ENCODE measurements at regions not wholly inside any gene's neighbourhood (a gene's known extent, or its start where the extent isn't known, plus 50 kb on each side); places are given as distances from the start of the nearest gene placed in this dataset.
"Not testable (repeated sequence)": the region's sequence is repeated elsewhere in the genome, so short reads cannot be mapped to it uniquely, and the experiment has no call there.

- intact Hi-C loops (cut with DNase I, micrococcal nuclease), result no loop called here
- no peak overlapping the region for H3K4me3 ChIP-seq
- no peaks in the 10 kb centered on the region for H3K9me3 ChIP-seq
- no peaks in the 10 kb centered on the region for H3K4me1 ChIP-seq (ENCODE audit: low read depth)
- H3K36me3 ChIP-seq (ENCODE audit: low read depth), result no peaks in the 10 kb centered on the region
- no peak for DNase-seq
- no peak for ATAC-seq
- no peak for TF ChIP-seq CTCF (IDR thresholded peaks at IDR 0.05)
Measured at GRCh38 chr2:223297788-223298187, 245.8 kb downstream of the KCNE4 start.

- H3K9me3 ChIP-seq; H3K36me3 ChIP-seq (ENCODE audit: low read depth); H3K4me1 ChIP-seq (ENCODE audit: low read depth); intact Hi-C loops (cut with DNase I, micrococcal nuclease); DNase-seq; ATAC-seq; H3K4me3 ChIP-seq: not testable (repeated sequence)
Measured at GRCh38 chr2:223298329-223298728, 246.3 kb downstream of the KCNE4 start.

- DNase-seq (no peak), ATAC-seq (no peak)
- intact Hi-C loops (cut with DNase I, micrococcal nuclease), result no loop called here
- no peaks in the 10 kb centered on the region for H3K36me3 ChIP-seq (ENCODE audit: low read depth)
- H3K4me3 ChIP-seq, result no peak overlapping the region
- H3K9me3 ChIP-seq, result no peaks in the 10 kb centered on the region
- no peak for TF ChIP-seq CTCF (IDR thresholded peaks at IDR 0.05)
- H3K4me1 ChIP-seq (ENCODE audit: low read depth), result no peaks in the 10 kb centered on the region
Measured at GRCh38 chr2:223300326-223300725, 248.3 kb downstream of the KCNE4 start.

GRCh38 chr2:223306371-223306770, 254.4 kb downstream of the KCNE4 start:
- no peak for ATAC-seq
- H3K9me3 ChIP-seq, result no peaks in the 10 kb centered on the region
- no peak for DNase-seq
- no peak overlapping the region for H3K4me3 ChIP-seq
- no peak for TF ChIP-seq CTCF (IDR thresholded peaks at IDR 0.05)
- no peaks in the 10 kb centered on the region for H3K4me1 ChIP-seq (ENCODE audit: low read depth)
- no peaks in the 10 kb centered on the region for H3K36me3 ChIP-seq (ENCODE audit: low read depth)
- intact Hi-C loops (cut with DNase I, micrococcal nuclease), result no loop called here

- TF ChIP-seq CTCF (IDR thresholded peaks at IDR 0.05), result no peak
- no peaks in the 10 kb centered on the region for H3K4me1 ChIP-seq (ENCODE audit: low read depth)
- ATAC-seq, result no peak
- H3K36me3 ChIP-seq (ENCODE audit: low read depth), result no peaks in the 10 kb centered on the region
- H3K4me3 ChIP-seq, result no peak overlapping the region
- no peaks in the 10 kb centered on the region for H3K9me3 ChIP-seq
- intact Hi-C loops (cut with DNase I, micrococcal nuclease), result no loop called here
- no peak for DNase-seq
Measured at GRCh38 chr2:223311889-223312680, 260.1 kb downstream of the KCNE4 start.

- Histone ChIP-seq H3K36me3 (ENCODE audit: low read depth) (no peaks in the 10 kb centered on the region), H3K4me1 (ENCODE audit: low read depth) (no peaks in the 10 kb centered on the region), H3K4me3 (no peak overlapping the region), H3K9me3 (no peaks in the 10 kb centered on the region)
- DNase-seq (no peak), ATAC-seq (no peak)
- TF ChIP-seq CTCF (IDR thresholded peaks at IDR 0.05), result no peak
- intact Hi-C loops (cut with DNase I, micrococcal nuclease), result no loop called here
Measured at GRCh38 chr2:223313101-223313500, 261.1 kb downstream of the KCNE4 start.
